ENCODE measurements at regions not wholly inside any gene's neighbourhood (a gene's known extent, or its start where the extent isn't known, plus 50 kb on each side); places are given as distances from the start of the nearest gene placed in this dataset.

DNA sequence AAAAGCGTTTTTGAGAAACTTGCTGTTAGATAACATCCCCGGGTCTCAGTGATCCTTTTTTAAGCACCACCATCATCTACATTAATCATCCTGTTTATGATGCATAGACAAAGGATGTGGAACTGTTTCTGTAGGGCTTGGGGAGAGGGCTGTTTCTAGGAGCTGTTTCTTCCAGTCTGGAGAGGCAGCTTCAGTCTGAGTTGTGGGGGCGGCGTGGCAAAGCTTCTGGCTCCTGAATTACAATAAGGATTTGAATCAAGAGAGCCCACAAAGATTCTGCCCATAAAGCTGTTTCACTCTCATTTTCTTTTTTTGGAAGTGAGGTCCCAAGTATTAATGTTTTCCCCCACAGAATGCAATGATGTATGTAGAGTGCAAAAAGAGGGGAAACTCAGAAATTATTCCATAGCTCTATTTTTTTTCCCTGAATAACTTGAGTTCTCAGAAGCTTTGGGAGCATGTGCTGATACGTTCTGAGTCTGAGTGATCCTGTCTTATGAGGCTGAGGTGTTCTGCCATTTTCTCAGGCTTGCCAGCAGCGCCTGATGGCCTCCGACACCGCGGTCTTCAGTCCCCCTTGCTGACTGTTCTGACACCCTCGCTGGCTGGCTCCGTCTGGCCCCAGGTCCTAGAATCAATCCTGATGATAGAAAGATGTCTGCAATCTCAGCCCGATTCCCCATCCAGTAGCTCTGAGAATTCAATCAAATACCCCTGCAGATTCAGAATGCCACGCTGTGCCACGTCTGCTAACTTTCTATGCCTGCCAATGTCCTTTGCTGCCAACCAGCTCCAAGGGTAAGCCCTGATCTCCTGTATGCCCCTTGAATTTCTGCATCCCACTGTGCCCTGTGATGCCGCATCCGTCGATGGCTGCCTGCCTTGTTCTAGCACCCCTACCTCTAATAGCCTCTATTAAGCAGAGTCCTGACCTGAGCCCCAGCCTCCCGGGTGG is 92.4 kb upstream of the AKT3 start:
- H3K79me2 ChIP-seq (ENCODE audit: control insufficient read depth in 1 of 2, insufficient read depth in 2 of 2, low read length in 2 of 2), result no peaks in the 10 kb centered on the region
- 89% methylated on average over 18 of the region's 18 CpGs; no CpG with 5 or more reads in 1 of the 2 experiments for WGBS, 2 experiments (ENCODE audit: extremely low coverage in 1 of 2, insufficient coverage in 1 of 2, insufficient read length in 1 of 2, insufficient replicate concordance in 2 of 2, low coverage in 1 of 2, low lambda C conversion rate in 2 of 2, missing lambda C conversion rate in 1 of 2)
- ChIA-PET POLR2A (ENCODE audit: partially characterized antibody) (interaction anchor here (0.5 kb wide), 1 partner anchor 68 kb away, joined by 3 read pairs; no protein-coding TSS in a partner anchor), CTCF (ENCODE audit: partially characterized antibody) (interaction anchor here (1.1 kb wide), 1 partner anchor 13 kb away, joined by 3 read pairs; no protein-coding TSS in a partner anchor)
- no peak overlapping the region for H2AK5ac ChIP-seq (ENCODE audit: low read depth, low read length)
- no peaks in the 10 kb centered on the region; the same call in 1 of the 2 replicates for H3K23me2 ChIP-seq (ENCODE audit: low read depth, low read length)
- H3K14ac ChIP-seq (ENCODE audit: insufficient read length), result no peak overlapping the region
- peaks cover 3 to 10% (median 5%) of the 10 kb centered on the region in 4 experiments for H3K4me1 ChIP-seq (replicated peaks in 1 of 4; ENCODE audit: control insufficient read depth in 3 of 4, insufficient read depth in 4 of 4, low read length in 3 of 4)
- no peak overlapping the region for H3K9ac ChIP-seq (replicated peaks in 1 of 4; ENCODE audit: extremely low read depth in 1 of 4, low read depth in 3 of 4, low read length in 3 of 4)
- H2BK120ac ChIP-seq (replicated peaks; ENCODE audit: low read depth, low read length), result no peak overlapping the region
- H3K56ac ChIP-seq (replicated peaks; ENCODE audit: insufficient read length, low read depth, low read length), result no peak overlapping the region
- no peak overlapping the region for H4K8ac ChIP-seq (ENCODE audit: extremely low read depth, insufficient read depth, low read length)
- H3K4me2 ChIP-seq (ENCODE audit: insufficient read depth in 1 of 2, low read depth in 2 of 2, low read length in 2 of 2), result no peak overlapping the region
- H2BK15ac ChIP-seq (ENCODE audit: low read length), result no peak overlapping the region
- H2BK20ac ChIP-seq (ENCODE audit: low read length), result no peak overlapping the region
- no peak overlapping the region for H3K27ac ChIP-seq (ENCODE audit: low read depth, low read length)
- FAIRE-seq (no peak), DNase-seq (ENCODE audit: low read depth in 1 of 2, low spot score in 2 of 2) (peak in 1 of 2 experiments; percentile 36)
- H3K36me3 ChIP-seq (ENCODE audit: control insufficient read depth in 2 of 4, insufficient read depth in 4 of 4, low read length in 3 of 4), result no peaks in the 10 kb centered on the region
- H3K79me1 ChIP-seq (ENCODE audit: low read depth, low read length), result no peaks in the 10 kb centered on the region
- H3K23ac ChIP-seq (ENCODE audit: insufficient read length), result no peak overlapping the region
- H3K18ac ChIP-seq (ENCODE audit: extremely low read depth, low read length), result no peak overlapping the region
- TF ChIP-seq GTF2F1 (IDR thresholded peaks at IDR 0.05; ENCODE audit: borderline replicate concordance, low read depth, low read length), result no peak
- no peak for TF ChIP-seq RXRA (IDR thresholded peaks at IDR 0.05; ENCODE audit: insufficient read depth, low read depth, low read length)
- H2AFZ ChIP-seq (ENCODE audit: low read length), result no peak overlapping the region
- no peak overlapping the region for H2BK12ac ChIP-seq (ENCODE audit: low read depth, low read length)
- H4K91ac ChIP-seq (replicated peaks; ENCODE audit: insufficient read length, low read length), result no peak overlapping the region
- H4K20me1 ChIP-seq (replicated peaks in 1 of 2; ENCODE audit: control insufficient read depth in 1 of 2, insufficient read depth in 2 of 2, low read length in 2 of 2), result no peaks in the 10 kb centered on the region
- no peak overlapping the region for H2BK5ac ChIP-seq (ENCODE audit: low read depth, low read length)
- H3K9me3 ChIP-seq (ENCODE audit: insufficient read depth in 2 of 2, low read depth in 1 of 2, low read length in 1 of 2), result no peaks in the 10 kb centered on the region
- no peak overlapping the region for H3K4me3 ChIP-seq (ENCODE audit: extremely low read depth in 1 of 4, insufficient read depth in 2 of 4, low read depth in 3 of 4, low read length in 4 of 4)
- H4K5ac ChIP-seq (ENCODE audit: insufficient read length, low read depth, low read length), result no peak overlapping the region
- peaks cover 0 to 20% (median 16%) of the 10 kb centered on the region in 4 experiments; a peak in 5 of 7 replicates for H3K27me3 ChIP-seq (replicated peaks in 1 of 4; ENCODE audit: control insufficient read depth in 3 of 4, extremely low read depth in 1 of 4, insufficient read depth in 3 of 4, low read length in 3 of 4)
- no peak overlapping the region for H3K4ac ChIP-seq (replicated peaks; ENCODE audit: insufficient read length, low read depth, low read length)

All from H1 (cell line).